ENCODE measurements at regions not wholly inside any gene's neighbourhood (a gene's known extent, or its start where the extent isn't known, plus 50 kb on each side); places are given as distances from the start of the nearest gene placed in this dataset.

- no peak for TF ChIP-seq REST (IDR thresholded peaks at IDR 0.05; ENCODE audit: unreplicated experiment)
Observed at GRCh38 chr18:40233931-40234616, 1721.0 kb upstream of the PIK3C3 start (continued).

- Histone ChIP-seq H3F3A (replicated peaks; ENCODE audit: low read depth) (no peaks in the 10 kb centered on the region), H3K4me2 (no peak overlapping the region), H3K79me2 (replicated peaks; ENCODE audit: insufficient read depth) (no peaks in the 10 kb centered on the region), H2AFZ (0 out of 2 replicates have a peak overlapping the region, but pooled peaks have one; percentile 6), H3K4me3 (no peak overlapping the region), H3K27me3 (ENCODE audit: insufficient read depth) (no peaks in the 10 kb centered on the region), H3K9me2 (ENCODE audit: insufficient read depth) (no peaks in the 10 kb centered on the region), H4K20me1 (replicated peaks; ENCODE audit: insufficient read depth) (no peaks in the 10 kb centered on the region), H3K27ac (ENCODE audit: low read depth) (no peak overlapping the region), H3K36me3 (ENCODE audit: insufficient read depth) (no peaks in the 10 kb centered on the region), H3K4me1 (ENCODE audit: insufficient read depth) (no peaks in the 10 kb centered on the region)
- H3K36me3 Mint-ChIP-seq (ENCODE audit: low read depth): no peaks in the 10 kb centered on the region
- H3K4me1 Mint-ChIP-seq: peaks cover 2% of the 10 kb centered on the region; the same call in 2 of the 3 replicates
- no peak for DNase-seq (ENCODE audit: low spot score)
- no peak overlapping the region for H3K27ac Mint-ChIP-seq
- no peak for ATAC-seq
- peaks cover 3% of the 10 kb centered on the region for H3K27me3 Mint-ChIP-seq (ENCODE audit: insufficient read depth, low read depth, poor library complexity)
- H3K9me3 Mint-ChIP-seq: no peaks in the 10 kb centered on the region
- H3K4me3 Mint-ChIP-seq: no peak overlapping the region
- TF ChIP-seq ZNF462 (CRISPR knock-in tag; IDR thresholded peaks at IDR 0.05) (no peak), CTCF (conservative IDR thresholded peaks at IDR 0.05; ENCODE audit: low read depth in 2 of 2) (no peak), NANOG (IDR thresholded peaks at IDR 0.05; ENCODE audit: borderline replicate concordance) (no peak), ZNF331 (CRISPR knock-in tag; IDR thresholded peaks at IDR 0.05; ENCODE audit: low read depth) (no peak), JUNB (IDR thresholded peaks at IDR 0.05; ENCODE audit: unreplicated experiment) (no peak), STAT1 (IDR thresholded peaks at IDR 0.05; ENCODE audit: unreplicated experiment) (no peak), ETS1 (IDR thresholded peaks at IDR 0.05) (no peak), EZH2 (IDR thresholded peaks at IDR 0.05; ENCODE audit: low read depth, unreplicated experiment) (no peak), CREB1 (CRISPR knock-in tag; IDR thresholded peaks at IDR 0.05; ENCODE audit: low read depth) (no peak), ZNF114 (CRISPR knock-in tag; IDR thresholded peaks at IDR 0.05) (no peak)
Observed at GRCh38 chr18:40222776-40223175, 1732.3 kb upstream of the PIK3C3 start.

All from GM23338 (cell line).